Cardiac fibroblast (primary cell): ENCODE measurements at regions not wholly inside any gene's neighbourhood (a gene's known extent, or its start where the extent isn't known, plus 50 kb on each side); places are given as distances from the start of the nearest gene placed in this dataset.
"Not testable (repeated sequence)": the region's sequence is repeated elsewhere in the genome, so short reads cannot be mapped to it uniquely, and the experiment has no call there.

Experiments
- DNase-seq, 2 donors: peaks; one replicate each; pipeline versions ENCODE4 v3.0.0 to v3.0.0-alpha.2; 2010; ENCODE audit warnings: low read depth in 2 of 2
- H3K4me3 ChIP-seq, 2 donors: replicated peaks in 1 of 2; 1 replicate in 1 of 2; 2 replicates in 1 of 2; pipeline ENCODE4 v1.5.1; 2011; ENCODE audit warnings: low read depth in 2 of 2, low read length in 2 of 2, mild to moderate bottlenecking in 2 of 2, moderate library complexity in 1 of 2
- CTCF ChIP-seq: IDR thresholded peaks from one replicate; pipeline ENCODE4 v1.5.1; 2011; ENCODE audit warnings: low read depth, mild to moderate bottlenecking, low read length, inconsistent platforms

GRCh38 chr5:32908641-32909040, 197.5 kb downstream of the NPR3 start:
- TF ChIP-seq CTCF = no peak
- no peak for DNase-seq

GRCh38 chr5:32909207-32909606, 198.1 kb downstream of the NPR3 start:
- TF ChIP-seq CTCF = no peak
- DNase-seq = peak; percentile 15 to 20
- no peak overlapping the region for H3K4me3 ChIP-seq

More at GRCh38 chr5:32908641-32909040, 197.5 kb downstream of the NPR3 start:
- no peak overlapping the region for H3K4me3 ChIP-seq

GRCh38 chr5:32916648-32917047, 205.5 kb downstream of the NPR3 start:
- peak; percentile 18 to 67 for DNase-seq
- no peak overlapping the region for H3K4me3 ChIP-seq
- TF ChIP-seq CTCF = peak; percentile 67

- peak in 1 of 2 donors; percentile 68 for DNase-seq
Observed at GRCh38 chr5:32928761-32929160, 217.6 kb downstream of the NPR3 start.

GRCh38 chr5:32931438-32931837, 220.3 kb downstream of the NPR3 start:
- not testable (repeated sequence) for H3K4me3 ChIP-seq, DNase-seq

More at GRCh38 chr5:32928761-32929160, 217.6 kb downstream of the NPR3 start:
- no peak overlapping the region for H3K4me3 ChIP-seq
- TF ChIP-seq CTCF = no peak

- TF ChIP-seq CTCF = no peak
- DNase-seq = peak; percentile 14 to 36
- H3K4me3 ChIP-seq = no peak overlapping the region
Observed at GRCh38 chr5:32932241-32932935, 221.3 kb downstream of the NPR3 start.

GRCh38 chr5:32933692-32934091, 222.6 kb downstream of the NPR3 start:
- no peak overlapping the region for H3K4me3 ChIP-seq
- no peak for DNase-seq
- TF ChIP-seq CTCF = no peak
